COR-L47 (cell line): ENCODE measurements at regions not wholly inside any gene's neighbourhood (a gene's known extent, or its start where the extent isn't known, plus 50 kb on each side); places are given as distances from the start of the nearest gene placed in this dataset.

Experiments used
- DNase-seq: peaks from one replicate; lab custom pipeline; 2025; lab: John Stamatoyannopoulos, UW

- no peak for DNase-seq
These were observed 259.4 kb downstream of the GPD2 start for GRCh38 chr2:156695595-156695994.

- no peak for DNase-seq
These were observed 261.7 kb downstream of the GPD2 start for GRCh38 chr2:156697906-156698305.

DNA sequence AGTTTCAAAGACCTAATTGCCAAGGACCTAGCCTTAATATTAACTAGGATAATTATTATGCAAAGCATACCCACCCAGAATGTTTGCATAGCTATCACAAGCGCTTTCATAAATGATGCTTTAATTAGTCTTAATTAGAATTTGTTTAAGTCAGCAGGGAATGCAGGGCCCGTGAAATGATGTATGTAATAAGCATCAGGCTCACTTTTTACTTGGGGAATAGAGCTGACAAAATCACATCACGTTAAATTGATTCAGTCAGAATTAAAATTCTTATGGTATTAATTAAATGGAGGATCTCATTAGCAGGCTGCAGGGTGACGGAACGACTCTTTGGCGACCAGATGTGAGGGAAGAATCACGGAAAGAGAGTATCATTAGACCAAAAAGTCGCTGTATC lies 264.5 kb downstream of the GPD2 start:
- no peak for DNase-seq

GRCh38 chr2:156702541-156702940 lies 266.4 kb downstream of the GPD2 start:
- no peak for DNase-seq

- DNase-seq, result no peak
These were observed 267.5 kb downstream of the GPD2 start for GRCh38 chr2:156703642-156704041.

GRCh38 chr2:156704132-156704531 lies 268.0 kb downstream of the GPD2 start:
- no peak for DNase-seq

GRCh38 chr2:156704617-156705016 lies 268.4 kb downstream of the GPD2 start:
- no peak for DNase-seq

DNA sequence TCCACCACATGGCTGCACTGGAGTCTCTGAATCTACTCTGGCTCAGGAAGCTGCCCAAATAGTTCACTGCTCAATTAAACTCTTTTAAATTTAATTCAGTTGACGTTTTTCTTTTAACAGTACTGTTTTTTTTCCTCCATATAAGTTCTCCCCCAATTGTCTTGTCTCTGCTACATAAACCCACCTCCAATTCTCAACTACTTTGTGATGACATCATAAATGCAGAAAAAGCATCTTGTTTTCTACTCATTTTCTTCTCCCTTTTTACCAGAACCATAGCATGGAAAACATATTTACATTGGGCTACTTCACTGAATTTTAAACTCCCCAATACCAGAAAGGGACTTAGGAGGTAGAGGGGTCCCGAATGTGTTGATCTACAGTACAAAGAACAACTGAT lies 270.4 kb downstream of the GPD2 start:
- DNase-seq, result no peak

- no peak for DNase-seq
These were observed 271.9 kb downstream of the GPD2 start for GRCh38 chr2:156708051-156708450.

DNA sequence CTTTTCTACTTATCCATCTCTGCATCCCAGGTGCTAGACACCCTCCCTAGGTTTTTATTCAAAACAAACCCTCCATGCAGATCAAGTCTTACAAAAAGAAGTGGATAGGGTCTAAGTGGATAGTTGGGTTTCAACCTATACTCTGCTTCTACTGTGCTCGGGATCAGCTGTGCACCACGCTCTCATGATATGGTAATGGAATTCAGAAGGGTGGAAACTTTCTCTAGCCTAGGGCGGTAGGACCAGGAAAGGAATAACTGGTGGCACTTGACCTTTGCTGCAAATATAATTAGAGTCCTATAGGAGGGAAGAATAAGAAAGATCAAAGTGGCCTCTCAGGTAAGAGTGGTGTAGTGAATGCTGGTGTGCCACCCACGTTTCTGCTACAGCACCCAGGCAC lies 272.9 kb downstream of the GPD2 start:
- no peak for DNase-seq

DNA sequence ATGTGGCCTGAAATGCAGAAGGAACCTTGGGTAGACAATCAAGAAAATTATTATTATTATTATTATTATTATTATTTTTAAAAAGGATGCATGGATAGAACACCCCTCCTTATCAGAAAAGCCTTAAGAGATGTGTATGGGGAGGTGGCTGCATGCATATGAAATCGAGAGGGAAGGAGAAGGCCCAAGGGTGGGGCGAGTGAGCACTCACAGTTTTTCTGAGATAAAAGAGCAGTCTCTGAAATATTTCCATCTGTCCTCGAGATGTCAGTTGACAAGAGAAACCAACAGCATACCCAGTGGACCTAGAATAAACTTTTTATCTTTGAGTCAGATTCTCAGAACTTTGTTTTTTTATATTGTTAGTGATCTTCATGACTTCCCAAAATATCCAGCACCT lies 282.9 kb downstream of the GPD2 start:
- no peak for DNase-seq

DNA sequence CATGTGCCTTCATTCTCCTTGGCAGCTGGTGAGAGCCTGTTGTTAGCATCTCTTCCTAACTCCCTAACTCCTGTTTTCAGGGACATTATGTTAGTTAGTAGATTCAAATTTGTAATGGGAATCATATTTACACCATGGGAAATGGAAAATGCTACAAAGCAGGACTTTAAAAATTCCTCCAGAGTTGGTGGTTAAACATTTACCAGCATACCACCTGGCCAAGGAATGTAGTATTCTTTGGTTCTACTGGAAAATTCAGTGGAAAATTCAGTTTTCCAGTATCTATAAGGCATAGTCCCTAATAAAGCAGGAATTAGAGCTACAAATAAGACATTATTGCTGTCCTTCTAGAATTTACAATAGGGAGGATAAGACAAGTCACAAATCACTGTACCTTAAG lies 291.7 kb downstream of the GPD2 start:
- DNase-seq, result no peak

- DNase-seq, result no peak
These were observed 292.1 kb downstream of the GPD2 start for GRCh38 chr2:156728328-156728727.

GRCh38 chr2:156731506-156731905 lies 295.3 kb downstream of the GPD2 start:
- no peak for DNase-seq

DNA sequence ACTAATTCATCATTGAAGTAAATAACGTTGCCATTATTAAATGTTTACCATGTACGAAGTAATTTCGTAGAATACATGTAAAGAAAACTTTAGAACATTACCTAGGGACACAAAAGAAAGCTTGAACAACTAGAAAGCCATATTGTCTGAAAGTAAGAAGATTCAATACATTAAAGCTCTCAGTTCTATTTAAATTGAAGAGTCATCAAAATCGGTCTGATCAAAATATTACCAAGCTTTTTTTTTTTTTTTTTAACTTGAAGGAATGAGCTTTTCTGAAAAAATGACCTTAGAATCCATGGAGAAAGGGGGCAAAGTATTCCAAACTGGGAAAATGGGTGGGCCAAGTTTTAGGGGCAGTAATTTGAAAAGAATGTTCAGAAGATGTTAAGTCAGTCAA lies 300.8 kb downstream of the GPD2 start:
- no peak for DNase-seq

- DNase-seq, result no peak
These were observed 303.1 kb downstream of the GPD2 start for GRCh38 chr2:156739301-156739700.

DNA sequence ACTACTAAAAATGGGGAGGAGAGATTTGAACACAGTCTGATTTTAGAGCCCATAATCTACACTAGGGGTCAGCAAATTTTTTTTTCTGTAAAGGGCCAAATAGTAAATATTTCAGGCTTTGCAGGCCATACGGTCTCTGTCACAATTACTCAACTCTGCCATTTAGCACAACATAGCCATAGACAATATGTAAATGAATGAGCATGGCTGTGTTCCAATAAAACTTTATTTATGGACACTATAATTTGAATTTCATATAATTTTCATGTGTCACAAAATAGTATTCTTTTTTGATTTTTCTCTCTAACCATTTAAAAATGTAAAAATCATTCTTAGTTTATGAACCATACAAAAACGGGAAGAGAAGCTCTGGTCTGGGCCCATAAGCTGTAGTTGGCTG lies 309.4 kb downstream of the GPD2 start:
- DNase-seq, result no peak

DNA sequence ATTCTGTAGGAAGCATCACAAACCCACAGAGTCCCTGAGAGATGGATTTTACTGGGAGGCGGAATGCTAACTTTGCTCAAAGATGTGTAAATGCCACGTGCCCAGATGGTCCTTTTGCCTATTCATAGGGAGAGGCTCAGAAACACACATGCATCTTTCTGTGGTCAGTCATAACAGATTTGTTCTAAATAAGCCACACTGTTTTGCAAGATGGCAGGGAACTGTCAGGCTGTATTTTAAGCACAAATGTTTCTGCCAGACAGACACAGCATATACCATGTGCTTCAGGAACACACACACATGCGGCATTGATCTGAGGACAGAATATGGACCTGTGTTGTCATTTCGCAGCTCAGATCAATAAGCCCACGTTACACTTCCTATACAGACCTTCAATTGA lies 312.0 kb downstream of the GPD2 start:
- no peak for DNase-seq

DNA sequence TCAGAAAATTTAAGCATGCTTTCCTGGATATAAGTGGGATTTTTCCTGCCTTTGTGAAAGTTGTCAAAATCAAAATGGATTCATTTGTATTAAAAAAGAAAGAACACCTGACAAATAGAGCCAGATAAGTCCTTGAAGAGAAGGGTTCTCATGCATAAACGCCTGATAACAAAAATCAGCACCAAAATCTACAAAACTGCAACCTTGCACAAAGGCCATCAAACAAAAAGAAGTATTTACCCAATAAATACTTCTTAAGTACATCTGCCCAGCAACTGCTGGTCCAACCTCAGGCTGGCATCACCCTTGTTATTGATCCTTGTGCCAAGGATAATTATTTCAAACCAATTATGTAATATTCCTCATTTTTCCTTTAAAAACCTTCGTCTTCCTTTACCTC lies 315.9 kb downstream of the GPD2 start:
- no peak for DNase-seq

DNA sequence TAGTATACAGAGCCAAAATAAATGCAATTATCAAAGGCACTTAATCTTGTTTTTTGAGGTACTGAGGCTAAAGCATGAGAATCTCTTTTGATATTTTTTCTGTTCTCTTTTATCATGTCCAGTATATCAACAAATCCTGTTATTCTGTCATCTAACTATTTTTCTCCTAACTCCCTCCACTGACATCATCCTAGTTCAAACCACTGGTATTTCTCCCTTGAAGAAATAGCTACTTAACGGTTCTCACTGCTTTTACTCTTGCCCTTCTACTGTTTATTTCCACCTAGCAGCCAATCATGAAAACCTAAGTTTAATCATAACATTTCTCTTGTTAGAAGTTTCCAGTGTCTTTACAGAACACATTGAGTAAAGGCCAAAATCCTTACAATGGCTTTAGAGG lies 317.6 kb downstream of the GPD2 start:
- DNase-seq, result no peak

DNA sequence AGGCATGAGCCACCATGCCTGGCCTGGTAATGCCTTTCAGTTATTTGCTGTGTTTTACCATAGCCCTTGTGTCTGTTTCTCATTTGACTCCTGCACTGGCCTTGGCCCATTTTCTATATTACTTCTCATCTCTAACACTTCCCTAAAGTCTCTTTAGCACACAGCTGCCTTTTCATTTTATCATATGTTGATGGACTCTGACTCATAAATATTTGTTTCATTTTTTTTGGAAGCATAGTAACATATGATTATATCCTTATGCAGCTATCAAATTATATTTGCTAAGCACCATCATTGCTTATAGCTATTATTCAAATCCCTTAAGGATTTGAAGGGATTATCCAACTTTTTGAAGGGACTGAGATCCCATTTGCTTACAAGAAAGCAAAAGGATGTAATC lies 320.3 kb downstream of the GPD2 start:
- no peak for DNase-seq

- DNase-seq, result no peak
These were observed 327.0 kb downstream of the GPD2 start for GRCh38 chr2:156763174-156763573.

GRCh38 chr2:156765043-156765442 lies 328.9 kb downstream of the GPD2 start:
- no peak for DNase-seq

GRCh38 chr2:156765450-156765849 lies 329.3 kb downstream of the GPD2 start:
- no peak for DNase-seq

DNA sequence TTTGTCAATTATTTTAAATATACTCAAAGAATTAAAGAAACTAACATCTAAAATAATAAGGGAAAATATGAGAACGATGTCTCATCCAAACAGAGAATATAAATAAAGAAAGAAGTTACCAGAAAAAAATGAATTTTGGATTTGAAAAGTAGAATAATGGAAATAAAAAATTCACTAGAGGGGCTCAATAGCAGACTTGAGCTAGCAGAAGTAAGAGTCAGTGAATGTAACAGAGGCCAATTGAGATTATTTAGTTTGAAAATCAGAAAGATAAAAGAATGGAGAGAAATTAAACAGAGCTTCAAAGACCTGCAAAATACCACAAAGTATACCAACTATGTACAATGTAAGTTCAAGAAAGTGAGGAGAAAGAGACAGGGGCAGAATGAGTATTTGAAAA lies 333.6 kb downstream of the GPD2 start:
- DNase-seq, result no peak
